IgD-negative memory B cell (primary cell): ENCODE measurements at regions not wholly inside any gene's neighbourhood (a gene's known extent, or its start where the extent isn't known, plus 50 kb on each side); places are given as distances from the start of the nearest gene placed in this dataset.
"Not testable (repeated sequence)": the region's sequence is repeated elsewhere in the genome, so short reads cannot be mapped to it uniquely, and the experiment has no call there.

Experiments
- H3K27ac Mint-ChIP-seq, 3 donors: one replicate each; pipeline ENCODE4 v1.8.0; 2020 to 2022; ENCODE audit warnings: mild to moderate bottlenecking in 3 of 3, mixed read lengths in 3 of 3, moderate library complexity in 1 of 3
- H3K27me3 Mint-ChIP-seq: one replicate; pipeline ENCODE4 v1.8.0; 2021; ENCODE audit warnings: mixed read lengths
- H3K36me3 Mint-ChIP-seq: one replicate; pipeline ENCODE4 v1.8.0; 2020; ENCODE audit warnings: mild to moderate bottlenecking, mixed read lengths
- H3K4me1 Mint-ChIP-seq, 3 donors: one replicate each; pipeline ENCODE4 v1.8.0; 2020 to 2022; ENCODE audit warnings: mixed read lengths in 3 of 3, mild to moderate bottlenecking in 1 of 3
- H3K4me3 Mint-ChIP-seq, 4 donors: one replicate each; pipeline ENCODE4 v1.8.0; 2020 to 2022; ENCODE audit warnings: mild to moderate bottlenecking in 4 of 4, mixed read lengths in 4 of 4, moderate library complexity in 3 of 4
- H3K9me3 Mint-ChIP-seq, 3 donors: one replicate each; pipeline ENCODE4 v1.8.0; 2020 to 2021; ENCODE audit warnings: mixed read lengths in 3 of 3, mild to moderate bottlenecking in 1 of 3

GRCh38 chrX:47776292-47777006 lies 60.3 kb upstream of the ZNF81 start:
- no peaks in the 10 kb centered on the region for H3K4me1 Mint-ChIP-seq
- no peak overlapping the region for H3K4me3 Mint-ChIP-seq
- no peaks in the 10 kb centered on the region for H3K9me3 Mint-ChIP-seq
- H3K27me3 Mint-ChIP-seq, result peaks cover 2% of the 10 kb centered on the region
- H3K27ac Mint-ChIP-seq, result no peak overlapping the region
- no peaks in the 10 kb centered on the region for H3K36me3 Mint-ChIP-seq

DNA sequence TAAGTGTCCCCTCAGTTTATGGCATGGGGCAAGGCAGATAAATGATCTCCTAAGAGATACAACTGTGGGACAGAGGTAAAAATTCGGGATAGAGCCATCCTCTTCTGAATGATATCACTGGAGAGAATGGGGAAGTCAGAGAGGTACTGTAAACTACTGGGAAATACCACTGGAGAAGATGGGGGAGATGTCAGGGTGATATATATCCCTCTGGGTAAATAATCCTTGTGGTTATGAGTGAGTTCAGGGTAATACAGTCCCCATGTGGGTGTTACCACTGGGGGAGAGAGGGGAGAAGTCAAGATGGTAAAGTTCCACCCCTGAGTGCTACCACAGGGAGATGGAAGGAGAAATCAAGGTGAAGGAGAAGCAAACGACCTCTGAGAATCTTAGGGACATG lies 63.9 kb upstream of the ZNF81 start:
- Mint-ChIP-seq H3K4me1 (no peaks in the 10 kb centered on the region), H3K4me3 (no peak overlapping the region), H3K27ac (no peak overlapping the region), H3K36me3 (no peaks in the 10 kb centered on the region), H3K9me3 (peaks cover 0 to 4% (median 3%) of the 10 kb centered on the region in 3 donors), H3K27me3 (peaks cover 9% of the 10 kb centered on the region)

DNA sequence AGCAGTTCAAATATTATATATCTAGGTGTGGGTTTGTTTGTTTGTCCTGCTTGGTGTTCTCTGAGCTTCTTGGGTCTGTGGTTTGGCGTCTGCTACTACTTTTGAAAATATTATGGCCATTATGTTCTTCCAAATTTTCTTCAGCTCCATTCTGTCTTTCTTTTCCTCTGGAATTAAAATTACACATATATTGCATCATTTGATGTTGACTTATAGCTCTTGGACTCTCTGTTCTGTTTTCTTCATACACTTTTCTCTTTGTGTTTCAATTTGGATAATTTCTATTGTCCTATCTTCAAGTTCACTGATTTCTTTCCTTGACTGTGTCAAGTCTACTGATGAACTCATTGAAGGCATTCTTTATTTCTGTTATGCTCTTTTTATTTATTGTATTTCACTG lies 65.2 kb upstream of the ZNF81 start:
- Mint-ChIP-seq H3K27ac (peak overlapping the region in 1 of 3 donors; percentile 33), H3K4me1 (no peaks in the 10 kb centered on the region), H3K36me3 (no peaks in the 10 kb centered on the region), H3K4me3 (no peak overlapping the region), H3K27me3 (peaks cover 10% of the 10 kb centered on the region), H3K9me3 (peaks cover 0 to 5% (median 3%) of the 10 kb centered on the region in 3 donors)

DNA sequence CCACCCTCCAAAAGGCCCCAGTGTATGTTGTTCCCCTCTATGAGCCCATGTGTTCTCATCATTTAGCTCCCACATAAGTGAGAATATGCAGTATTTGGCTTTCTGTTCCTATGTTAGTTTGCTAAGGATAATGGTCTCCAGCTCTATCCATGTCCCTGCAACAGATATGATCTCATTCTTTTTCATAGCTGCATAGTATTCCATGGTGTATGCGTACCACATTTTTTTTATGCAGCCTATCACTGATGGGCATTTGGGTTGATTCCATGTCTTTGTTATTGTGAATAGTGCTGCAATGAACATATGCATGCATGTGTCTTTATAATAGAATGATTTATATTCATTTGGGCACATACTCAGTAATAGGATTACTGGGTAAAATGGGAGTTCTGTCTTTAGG lies 73.9 kb upstream of the ZNF81 start:
- H3K4me1 Mint-ChIP-seq, H3K4me3 Mint-ChIP-seq, H3K9me3 Mint-ChIP-seq, H3K27ac Mint-ChIP-seq, H3K27me3 Mint-ChIP-seq, H3K36me3 Mint-ChIP-seq: not testable (repeated sequence)

GRCh38 chrX:47752685-47753084 lies 84.0 kb upstream of the ZNF81 start:
- Mint-ChIP-seq H3K9me3 (no peaks in the 10 kb centered on the region), H3K27ac (no peak overlapping the region), H3K4me1 (no peaks in the 10 kb centered on the region), H3K27me3 (no peaks in the 10 kb centered on the region), H3K36me3 (no peaks in the 10 kb centered on the region), H3K4me3 (no peak overlapping the region)

GRCh38 chrX:47751670-47752069 lies 85.0 kb upstream of the ZNF81 start:
- Mint-ChIP-seq H3K27ac (peak overlapping the region in 1 of 3 donors; percentile 57), H3K36me3 (no peaks in the 10 kb centered on the region), H3K27me3 (no peaks in the 10 kb centered on the region), H3K4me1 (no peaks in the 10 kb centered on the region), H3K9me3 (no peaks in the 10 kb centered on the region), H3K4me3 (peak overlapping the region in 1 of 4 donors; percentile 30)

GRCh38 chrX:47749185-47749967 lies 87.3 kb upstream of the ZNF81 start:
- no peak overlapping the region for H3K4me3 Mint-ChIP-seq
- no peaks in the 10 kb centered on the region for H3K36me3 Mint-ChIP-seq
- peaks cover 4% of the 10 kb centered on the region for H3K27me3 Mint-ChIP-seq
- no peak overlapping the region for H3K27ac Mint-ChIP-seq
- H3K9me3 Mint-ChIP-seq, result no peaks in the 10 kb centered on the region
- no peaks in the 10 kb centered on the region for H3K4me1 Mint-ChIP-seq

DNA sequence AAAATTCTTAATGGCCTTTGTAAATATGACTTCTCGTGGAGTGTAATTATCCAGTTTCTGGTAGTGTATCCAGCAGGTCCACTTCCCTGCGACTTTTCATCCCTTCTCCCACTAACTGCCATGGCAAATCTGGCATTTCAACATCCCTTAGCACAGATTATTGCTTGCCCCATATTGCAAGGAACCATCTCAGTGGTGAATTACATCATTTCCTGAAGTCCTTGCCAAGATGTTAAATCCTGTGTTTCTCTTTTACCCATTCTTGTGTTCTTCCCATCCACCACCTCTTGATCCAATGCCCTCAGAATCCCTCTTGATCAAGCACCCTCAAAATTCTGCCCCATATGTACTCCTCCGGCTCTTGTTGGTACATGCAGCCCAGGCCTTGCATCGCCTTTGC lies 88.1 kb upstream of the ZNF81 start:
- Mint-ChIP-seq H3K27ac (no peak overlapping the region), H3K36me3 (no peaks in the 10 kb centered on the region), H3K27me3 (peaks cover 4% of the 10 kb centered on the region), H3K4me3 (no peak overlapping the region), H3K4me1 (no peaks in the 10 kb centered on the region), H3K9me3 (no peaks in the 10 kb centered on the region)

DNA sequence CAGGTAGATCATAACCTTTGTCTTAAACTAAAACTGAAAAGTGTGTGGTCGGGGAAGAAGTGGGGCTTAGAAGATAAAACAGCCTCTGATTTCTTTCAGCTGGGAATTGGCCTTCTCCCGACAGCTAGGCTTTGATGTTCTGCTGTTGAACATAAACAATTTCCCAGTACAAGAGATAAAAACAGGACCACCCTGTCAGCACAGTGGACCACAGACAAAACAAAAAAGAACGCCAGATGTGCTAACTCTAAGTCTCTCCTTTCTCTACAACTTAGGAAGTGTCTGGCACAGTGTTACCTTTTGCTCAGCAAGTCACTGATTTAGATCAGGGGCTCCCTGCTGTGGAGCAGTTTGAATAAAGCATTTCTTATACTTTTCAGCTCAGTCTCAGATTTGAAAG lies 87.5 kb upstream of the UXT start:
- H3K27ac Mint-ChIP-seq, result no peak overlapping the region
- no peaks in the 10 kb centered on the region for H3K4me1 Mint-ChIP-seq
- H3K36me3 Mint-ChIP-seq, result no peaks in the 10 kb centered on the region
- H3K4me3 Mint-ChIP-seq, result no peak overlapping the region
- H3K9me3 Mint-ChIP-seq, result peaks cover 0 to 2% (median 0%) of the 10 kb centered on the region in 3 donors
- peaks cover 6% of the 10 kb centered on the region for H3K27me3 Mint-ChIP-seq

DNA sequence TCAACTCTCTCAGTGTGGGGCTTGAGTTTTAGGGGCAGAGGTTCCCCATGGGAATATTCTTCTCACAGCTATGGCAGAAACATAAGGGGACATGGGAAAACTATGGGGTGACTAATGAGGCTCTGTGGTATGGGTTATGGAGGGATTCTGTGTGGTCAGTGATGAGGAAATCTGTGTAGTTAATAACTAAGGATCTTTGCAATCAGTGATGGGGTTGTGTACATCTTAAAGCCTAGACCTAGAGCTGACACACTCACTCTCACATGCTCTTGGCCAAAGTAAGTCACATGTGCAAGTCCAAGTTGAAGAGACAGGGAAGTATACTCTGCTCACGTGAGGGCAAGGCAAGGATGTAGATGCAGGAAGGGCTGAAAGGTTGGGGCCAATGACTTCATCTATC lies 86.4 kb upstream of the UXT start:
- H3K4me3 Mint-ChIP-seq, result no peak overlapping the region
- H3K27ac Mint-ChIP-seq, result no peak overlapping the region
- H3K27me3 Mint-ChIP-seq, result peaks cover 6% of the 10 kb centered on the region
- peaks cover 0 to 2% (median 0%) of the 10 kb centered on the region in 3 donors for H3K9me3 Mint-ChIP-seq
- H3K4me1 Mint-ChIP-seq, result no peaks in the 10 kb centered on the region
- H3K36me3 Mint-ChIP-seq, result no peaks in the 10 kb centered on the region

DNA sequence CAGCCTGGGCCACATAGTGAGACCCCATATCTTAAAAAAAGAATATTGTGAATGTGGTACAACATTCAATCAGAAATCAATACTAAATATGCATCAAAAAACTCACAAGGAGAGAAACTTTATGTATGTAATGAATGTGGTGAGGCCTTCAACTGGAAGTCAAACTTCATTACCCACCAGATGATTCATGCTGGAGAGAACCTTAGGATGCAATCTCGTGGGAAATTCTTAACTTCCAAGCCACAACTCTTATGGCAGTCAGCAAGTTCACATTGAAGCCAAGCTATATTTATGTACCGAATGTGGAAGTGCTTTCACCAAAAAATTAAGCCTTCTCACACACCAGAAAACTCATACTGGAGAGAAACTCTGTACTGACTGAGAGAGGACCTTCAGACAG lies 84.5 kb upstream of the UXT start:
- Mint-ChIP-seq H3K9me3 (peaks cover 0 to 4% (median 3%) of the 10 kb centered on the region in 3 donors), H3K4me3 (no peak overlapping the region), H3K27ac (no peak overlapping the region), H3K27me3 (peaks cover 6% of the 10 kb centered on the region), H3K4me1 (no peaks in the 10 kb centered on the region), H3K36me3 (no peaks in the 10 kb centered on the region)

DNA sequence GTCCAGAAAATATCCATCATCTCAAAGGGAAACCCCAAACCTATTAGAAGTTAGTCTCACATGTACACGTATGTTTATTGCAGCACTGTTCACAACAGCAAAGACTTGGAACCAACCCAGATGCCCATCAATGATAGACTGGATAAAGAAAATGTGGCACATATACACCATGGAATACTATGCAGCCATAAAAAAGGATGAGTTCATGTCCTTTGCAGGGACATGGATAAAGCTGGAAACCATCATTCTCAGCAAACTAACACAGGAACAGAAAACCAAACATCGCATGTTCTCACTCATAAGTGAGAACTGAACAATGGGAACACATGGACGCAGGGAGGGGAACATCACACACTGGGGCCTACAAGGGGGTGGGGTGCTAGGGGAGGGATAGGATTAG lies 79.9 kb upstream of the UXT start:
- not testable (repeated sequence) for H3K27ac Mint-ChIP-seq, H3K4me3 Mint-ChIP-seq, H3K36me3 Mint-ChIP-seq, H3K9me3 Mint-ChIP-seq, H3K27me3 Mint-ChIP-seq, H3K4me1 Mint-ChIP-seq

DNA sequence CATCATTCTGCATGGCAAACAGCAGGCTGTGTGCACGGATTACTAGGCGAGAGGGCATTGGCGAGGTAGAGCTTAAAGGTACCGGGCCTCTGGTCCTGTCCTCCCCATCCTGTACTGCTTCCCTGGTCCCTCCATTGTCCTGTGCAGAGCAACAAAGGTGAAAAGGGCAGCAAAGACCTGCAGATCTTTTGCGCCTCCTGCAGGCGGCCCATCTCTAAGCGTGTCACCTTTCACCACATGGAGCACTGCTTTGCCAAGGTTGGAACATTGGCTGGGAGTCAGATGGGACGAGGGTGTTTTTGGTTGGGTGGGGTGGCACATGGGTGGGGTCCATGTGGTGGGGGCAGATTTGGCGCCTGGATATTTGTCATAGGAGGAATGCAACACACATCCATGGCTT lies 64.7 kb upstream of the UXT start:
- Mint-ChIP-seq H3K36me3 (no peaks in the 10 kb centered on the region), H3K27me3 (no peaks in the 10 kb centered on the region), H3K27ac (no peak overlapping the region), H3K4me3 (no peak overlapping the region), H3K9me3 (peaks cover 0 to 5% (median 4%) of the 10 kb centered on the region in 3 donors), H3K4me1 (no peaks in the 10 kb centered on the region)

DNA sequence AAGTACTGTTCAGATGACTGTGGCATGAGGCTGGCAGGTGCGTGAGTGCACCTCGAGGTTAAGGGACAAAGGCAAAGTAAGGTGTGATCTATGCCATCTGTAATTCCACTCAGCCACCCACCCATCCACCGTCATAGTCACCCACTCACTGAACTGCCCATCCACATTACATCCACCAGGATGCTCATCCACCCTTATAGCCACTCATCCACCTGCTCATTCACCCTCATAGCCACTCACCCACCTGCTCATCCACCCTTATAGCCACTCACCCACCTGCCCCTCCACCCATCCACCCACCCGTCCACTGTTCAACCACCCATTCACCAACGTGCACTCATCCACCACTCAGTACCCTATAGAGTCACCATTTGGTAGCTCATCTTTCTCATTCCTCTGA lies 64.1 kb upstream of the UXT start:
- peaks cover 0 to 5% (median 4%) of the 10 kb centered on the region in 3 donors for H3K9me3 Mint-ChIP-seq
- no peaks in the 10 kb centered on the region for H3K36me3 Mint-ChIP-seq
- H3K4me1 Mint-ChIP-seq, result no peaks in the 10 kb centered on the region
- H3K27me3 Mint-ChIP-seq, result no peaks in the 10 kb centered on the region
- H3K4me3 Mint-ChIP-seq, result no peak overlapping the region
- H3K27ac Mint-ChIP-seq, result no peak overlapping the region

DNA sequence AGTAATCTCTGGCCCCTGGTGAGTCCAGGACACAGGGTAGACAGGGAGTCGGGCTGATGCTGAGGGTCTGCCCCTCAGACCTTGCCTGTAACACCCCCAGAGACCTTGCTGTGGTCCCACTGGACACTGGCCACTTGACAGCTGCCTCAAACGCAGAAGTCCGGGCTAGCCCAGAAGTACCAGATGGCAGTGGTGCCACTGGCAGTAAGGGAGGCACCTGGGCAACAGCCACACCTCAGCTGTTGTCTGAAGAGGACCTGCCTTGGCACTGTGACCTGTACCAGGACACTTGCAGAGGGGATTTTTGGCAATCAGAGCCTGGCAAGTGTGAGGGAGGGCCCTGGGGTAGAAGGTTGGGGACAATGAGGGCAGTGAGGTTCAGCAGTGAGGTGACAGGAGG lies 63.3 kb upstream of the UXT start:
- Mint-ChIP-seq H3K27me3 (no peaks in the 10 kb centered on the region), H3K4me3 (no peak overlapping the region), H3K4me1 (no peaks in the 10 kb centered on the region), H3K36me3 (no peaks in the 10 kb centered on the region), H3K27ac (no peak overlapping the region), H3K9me3 (peaks cover 0 to 5% (median 4%) of the 10 kb centered on the region in 3 donors)

DNA sequence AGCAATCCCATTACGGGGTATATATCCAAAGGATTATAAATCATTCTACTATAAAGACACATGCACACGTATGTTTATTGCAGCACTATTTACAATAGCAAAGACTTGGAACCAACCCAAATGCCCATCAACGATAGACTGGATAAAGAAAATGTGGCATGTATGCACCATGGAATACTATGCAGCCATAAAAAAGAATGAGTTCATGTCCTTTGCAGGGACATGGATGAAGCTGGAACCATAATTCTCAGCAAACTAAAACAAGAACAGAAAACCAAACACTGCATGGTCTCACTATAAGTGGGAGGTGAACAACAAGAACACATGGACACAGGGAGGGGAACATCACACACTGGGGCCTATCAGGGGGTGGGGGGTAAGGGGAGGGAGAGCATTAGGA lies 56.1 kb upstream of the UXT start:
- H3K27me3 Mint-ChIP-seq, H3K4me1 Mint-ChIP-seq, H3K4me3 Mint-ChIP-seq, H3K9me3 Mint-ChIP-seq, H3K36me3 Mint-ChIP-seq, H3K27ac Mint-ChIP-seq: not testable (repeated sequence)
